OCI-LY1 (cell line): ENCODE measurements at regions not wholly inside any gene's neighbourhood (a gene's known extent, or its start where the extent isn't known, plus 50 kb on each side); places are given as distances from the start of the nearest gene placed in this dataset.

Experiments used
- H2AFZ ChIP-seq: fragments of 200-600 bp; sonication (generic), shearing (Covaris generic); 2 replicates; pipeline ENCODE4 v1.6.0; 2014; ENCODE audit warnings: antibody characterized with exemption, mild to moderate bottlenecking, low read length
- H3F3A ChIP-seq: fragments of 200-600 bp; sonication (generic), shearing (Covaris generic); 2 replicates; pipeline ENCODE4 v1.6.0; 2014; ENCODE audit warnings: mild to moderate bottlenecking, antibody characterized with exemption, low read length, moderate library complexity; ENCODE audit not compliant: insufficient read depth
- H3K27ac ChIP-seq: fragments of 200-600 bp; sonication (generic); 2 replicates; pipeline ENCODE4 v1.5.1; 2014; ENCODE audit warnings: low read length, mixed run types, mild to moderate bottlenecking, low read depth; ENCODE audit not compliant: poor library complexity, severe bottlenecking
- H3K27me3 ChIP-seq: fragments of 200-600 bp; sonication (generic); 2 replicates; pipeline ENCODE4 v1.6.0; 2014; ENCODE audit warnings: antibody characterized with exemption, mild to moderate bottlenecking, low read length, moderate library complexity; ENCODE audit not compliant: insufficient read depth
- H3K36me3 ChIP-seq: fragments of 200-600 bp; sonication (generic); 2 replicates; pipeline ENCODE4 v1.6.1; 2014; ENCODE audit warnings: mild to moderate bottlenecking, antibody characterized with exemption, low read length, moderate library complexity, mixed read lengths; ENCODE audit not compliant: insufficient read depth
- H3K4me1 ChIP-seq: fragments of 200-600 bp; sonication (generic); 2 replicates; pipeline ENCODE4 v1.5.1; 2014; ENCODE audit warnings: mild to moderate bottlenecking, low read length, moderate library complexity; ENCODE audit not compliant: insufficient read depth, severe bottlenecking
- H3K4me2 ChIP-seq: fragments of 200-600 bp; sonication (generic), shearing (Covaris generic); 2 replicates; pipeline ENCODE4 v1.6.1; 2014; ENCODE audit warnings: low read length
- H3K4me3 ChIP-seq: fragments of 200-600 bp; sonication (generic); 2 replicates; pipeline ENCODE4 v1.5.1; 2014; ENCODE audit warnings: low read length, low read depth, mild to moderate bottlenecking, mixed read lengths; ENCODE audit not compliant: poor library complexity, severe bottlenecking
- H3K79me2 ChIP-seq: fragments of 200-600 bp; shearing (Covaris generic); 2 replicates; pipeline ENCODE4 v1.6.1; 2016; ENCODE audit warnings: mixed run types, low read length, mixed read lengths; ENCODE audit not compliant: insufficient read depth
- H3K9ac ChIP-seq: fragments of 200-600 bp; sonication (generic), shearing (Covaris generic); 2 replicates; pipeline ENCODE4 v1.6.1; 2014; ENCODE audit warnings: mild to moderate bottlenecking, low read length, mixed read lengths
- H3K9me2 ChIP-seq: fragments of 200-600 bp; sonication (generic), shearing (Covaris generic); 2 replicates; pipeline ENCODE4 v1.6.1; 2014; ENCODE audit warnings: low read depth, mild to moderate bottlenecking, low read length, mixed read lengths
- H3K9me3 ChIP-seq: fragments of 200-600 bp; shearing (Covaris generic); 2 replicates; pipeline ENCODE4 v1.6.1; 2014; ENCODE audit warnings: low read length, mixed read lengths
- H4K20me1 ChIP-seq: fragments of 200-600 bp; sonication (generic), shearing (Covaris generic); 2 replicates; pipeline ENCODE4 v1.6.0; 2016; ENCODE audit warnings: mild to moderate bottlenecking, low read length; ENCODE audit not compliant: insufficient read depth
- CTCF ChIP-seq: fragments of 200-600 bp; sonication (generic), shearing (Covaris generic); IDR thresholded peaks from 2 replicates; pipeline ENCODE4 v1.5.1; 2017; ENCODE audit warnings: mild to moderate bottlenecking, antibody characterized with exemption, low read length, moderate library complexity, mixed read lengths
- EZH2 ChIP-seq: fragments of 200-600 bp; sonication (generic), shearing (Covaris generic); IDR thresholded peaks from 2 replicates; pipeline ENCODE4 v1.8.0; 2017; ENCODE audit warnings: borderline replicate concordance, mixed run types, mild to moderate bottlenecking, antibody characterized with exemption, low read length, moderate library complexity, mixed read lengths

- no peak overlapping the region for H3K4me2 ChIP-seq
- no peaks in the 10 kb centered on the region for H3K4me1 ChIP-seq
- no peaks in the 10 kb centered on the region for H3K9me2 ChIP-seq
- TF ChIP-seq EZH2 (no peak), CTCF (no peak)
- no peaks in the 10 kb centered on the region for H3K36me3 ChIP-seq
- H2AFZ ChIP-seq = no peak overlapping the region
- no peaks in the 10 kb centered on the region for H3K27me3 ChIP-seq
- no peak overlapping the region for H3K4me3 ChIP-seq
- no peak overlapping the region for H3K9ac ChIP-seq
- H4K20me1 ChIP-seq = no peaks in the 10 kb centered on the region
- H3K27ac ChIP-seq = no peak overlapping the region
- H3K79me2 ChIP-seq = no peaks in the 10 kb centered on the region
- no peaks in the 10 kb centered on the region for H3K9me3 ChIP-seq
- no peaks in the 10 kb centered on the region for H3F3A ChIP-seq
Observed at GRCh38 chr7:33762911-33763306, 142.4 kb upstream of the BMPER start.

- H3K4me3 ChIP-seq = no peak overlapping the region
- TF ChIP-seq EZH2 = no peak
- no peak overlapping the region for H3K4me2 ChIP-seq
- no peaks in the 10 kb centered on the region for H3K36me3 ChIP-seq
- H2AFZ ChIP-seq = no peak overlapping the region
- H3K9ac ChIP-seq = no peak overlapping the region
- no peaks in the 10 kb centered on the region for H3K9me2 ChIP-seq
- H3K9me3 ChIP-seq = no peaks in the 10 kb centered on the region
- no peak overlapping the region for H3K27ac ChIP-seq
- no peaks in the 10 kb centered on the region for H3K4me1 ChIP-seq
- H3F3A ChIP-seq = no peaks in the 10 kb centered on the region
- H4K20me1 ChIP-seq = no peaks in the 10 kb centered on the region
- no peaks in the 10 kb centered on the region for H3K27me3 ChIP-seq
- H3K79me2 ChIP-seq = no peaks in the 10 kb centered on the region
Observed at GRCh38 chr7:33764752-33765451, 140.4 kb upstream of the BMPER start.

GRCh38 chr7:33766405-33766804, 138.9 kb upstream of the BMPER start:
- H3K9ac ChIP-seq = no peak overlapping the region
- H3F3A ChIP-seq = no peaks in the 10 kb centered on the region
- TF ChIP-seq CTCF (no peak), EZH2 (no peak)
- no peaks in the 10 kb centered on the region for H3K4me1 ChIP-seq
- no peak overlapping the region for H2AFZ ChIP-seq
- 0 out of 2 replicates have a peak, but pooled peaks cover 2% of the 10 kb centered on the region for H3K27me3 ChIP-seq
- no peaks in the 10 kb centered on the region for H4K20me1 ChIP-seq
- H3K36me3 ChIP-seq = no peaks in the 10 kb centered on the region
- no peaks in the 10 kb centered on the region for H3K79me2 ChIP-seq
- H3K27ac ChIP-seq = no peak overlapping the region
- no peak overlapping the region for H3K4me3 ChIP-seq
- no peaks in the 10 kb centered on the region for H3K9me3 ChIP-seq
- H3K9me2 ChIP-seq = no peaks in the 10 kb centered on the region
- no peak overlapping the region for H3K4me2 ChIP-seq

GRCh38 chr7:33769930-33770329, 135.4 kb upstream of the BMPER start:
- H3K27ac ChIP-seq = no peak overlapping the region
- 0 out of 2 replicates have a peak, but pooled peaks cover 2% of the 10 kb centered on the region for H3K27me3 ChIP-seq
- H3K9me2 ChIP-seq = no peaks in the 10 kb centered on the region
- H4K20me1 ChIP-seq = no peaks in the 10 kb centered on the region
- no peak overlapping the region for H3K4me3 ChIP-seq
- H3K79me2 ChIP-seq = no peaks in the 10 kb centered on the region
- no peak overlapping the region for H3K4me2 ChIP-seq
- no peak overlapping the region for H3K9ac ChIP-seq
- no peaks in the 10 kb centered on the region for H3K4me1 ChIP-seq
- H2AFZ ChIP-seq = no peak overlapping the region
- no peaks in the 10 kb centered on the region for H3K9me3 ChIP-seq
- H3F3A ChIP-seq = no peaks in the 10 kb centered on the region
- no peaks in the 10 kb centered on the region for H3K36me3 ChIP-seq
- no peak for TF ChIP-seq EZH2
- no peak for TF ChIP-seq CTCF
